SK-N-SH (cell line): ENCODE measurements at regions not wholly inside any gene's neighbourhood (a gene's known extent, or its start where the extent isn't known, plus 50 kb on each side); places are given as distances from the start of the nearest gene placed in this dataset.

Source experiments
- CTCF ChIP-seq: fragments of 200-600 bp; sonication (generic); IDR thresholded peaks from 2 replicates; pipeline ENCODE4 v1.6.1; 2017; ENCODE audit warnings: antibody characterized with exemption, mild to moderate bottlenecking, moderate library complexity
- EZH2phosphoT487 ChIP-seq: fragments of 200-600 bp; sonication (generic); IDR thresholded peaks from 2 replicates; pipeline ENCODE4 v1.6.1; 2017; ENCODE audit warnings: low read depth, mixed run types, mild to moderate bottlenecking, antibody characterized with exemption, moderate library complexity, borderline replicate concordance
- IRF3 ChIP-seq: fragments of 150-350 bp; IDR thresholded peaks from 2 replicates; pipeline ENCODE4 v1.6.1; 2016; ENCODE audit warnings: mild to moderate bottlenecking, low read depth, low read length
- POLR2AphosphoS5 ChIP-seq: IDR thresholded peaks from 2 replicates; pipeline ENCODE4 v1.6.1; 2012; ENCODE audit warnings: low read depth, low read length

- no peak for TF ChIP-seq POLR2AphosphoS5
- no peak for TF ChIP-seq EZH2phosphoT487
- TF ChIP-seq CTCF: no peak
- TF ChIP-seq IRF3: no peak
These were observed 1487.9 kb downstream of the TBC1D22A start for GRCh38 chr22:48250286-48250895.
